SK-N-MC (cell line): ENCODE measurements at regions not wholly inside any gene's neighbourhood (a gene's known extent, or its start where the extent isn't known, plus 50 kb on each side); places are given as distances from the start of the nearest gene placed in this dataset.

Experiments used
- EZH2 ChIP-seq: fragments of 200-600 bp; sonication (generic); IDR thresholded peaks from one replicate; pipeline ENCODE4 v1.6.1; 2017; ENCODE audit warnings: antibody characterized with exemption
- POLR2AphosphoS5 ChIP-seq: IDR thresholded peaks from 2 replicates; pipeline ENCODE4 v1.6.1; 2012; ENCODE audit warnings: mild to moderate bottlenecking, low read depth, low read length, borderline replicate concordance

DNA sequence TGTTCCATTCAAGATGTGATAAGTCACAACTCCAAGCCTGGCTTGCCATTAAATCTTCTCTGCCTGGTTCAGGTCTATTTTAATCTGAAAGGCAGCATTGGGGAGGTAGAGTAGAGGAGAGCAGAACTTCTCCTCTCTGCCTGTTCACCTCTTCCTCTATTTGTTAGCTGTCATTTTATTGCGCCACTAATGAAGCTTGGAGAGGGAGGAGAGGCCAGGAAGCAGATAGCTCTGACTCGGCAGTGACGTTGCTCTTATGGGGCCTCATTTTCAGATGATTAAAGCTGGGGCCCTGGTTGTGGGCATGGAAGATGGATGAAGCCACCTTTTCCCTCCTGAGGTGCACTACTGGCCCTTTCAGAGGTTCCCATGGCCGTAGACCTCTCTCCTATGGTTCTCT, 207.3 kb downstream of the MID1IP1 start:
- no peak for TF ChIP-seq POLR2AphosphoS5
- TF ChIP-seq EZH2, result no peak
